ENCODE measurements at regions not wholly inside any gene's neighbourhood (a gene's known extent, or its start where the extent isn't known, plus 50 kb on each side); places are given as distances from the start of the nearest gene placed in this dataset.
"Not testable (repeated sequence)": the region's sequence is repeated elsewhere in the genome, so short reads cannot be mapped to it uniquely, and the experiment has no call there.

- no peak for DNase-seq (ENCODE audit: low spot score)
Measured at GRCh38 chr4:110848787-110849186, 225.9 kb upstream of the PITX2 start.

- no peak for DNase-seq (ENCODE audit: low spot score)
Measured at GRCh38 chr4:110849461-110849860, 226.6 kb upstream of the PITX2 start.

GRCh38 chr4:110850461-110851442 lies 227.9 kb upstream of the PITX2 start:
- DNase-seq (ENCODE audit: low spot score): no peak

- DNase-seq (ENCODE audit: low spot score): no peak
Measured at GRCh38 chr4:110851989-110852388, 229.1 kb upstream of the PITX2 start.

- no peak for DNase-seq (ENCODE audit: low spot score)
Measured at GRCh38 chr4:110852793-110853192, 229.9 kb upstream of the PITX2 start.

GRCh38 chr4:110853242-110853641 lies 230.4 kb upstream of the PITX2 start:
- no peak for DNase-seq (ENCODE audit: low spot score)

GRCh38 chr4:110854021-110854678 lies 231.3 kb upstream of the PITX2 start:
- no peak for DNase-seq (ENCODE audit: low spot score)

GRCh38 chr4:110860125-110860524 lies 237.2 kb upstream of the PITX2 start:
- no peak for DNase-seq (ENCODE audit: low spot score)

- no peak for DNase-seq (ENCODE audit: low spot score)
Measured at GRCh38 chr4:110860901-110861300, 238.0 kb upstream of the PITX2 start.

GRCh38 chr4:110865611-110866259 lies 242.9 kb upstream of the PITX2 start:
- no peak for DNase-seq (ENCODE audit: low spot score)

- DNase-seq (ENCODE audit: low spot score): no peak
Measured at GRCh38 chr4:110867251-110867960, 244.5 kb upstream of the PITX2 start.

GRCh38 chr4:110867981-110868720 lies 245.3 kb upstream of the PITX2 start:
- DNase-seq (ENCODE audit: low spot score): no peak

GRCh38 chr4:110869114-110869513 lies 246.2 kb upstream of the PITX2 start:
- DNase-seq (ENCODE audit: low spot score): no peak

GRCh38 chr4:110869862-110870572 lies 247.1 kb upstream of the PITX2 start:
- no peak for DNase-seq (ENCODE audit: low spot score)

- not testable (repeated sequence) for DNase-seq (ENCODE audit: low spot score)
Measured at GRCh38 chr4:110876214-110876613, 253.3 kb upstream of the PITX2 start.

- no peak for DNase-seq (ENCODE audit: low spot score)
Measured at GRCh38 chr4:110876866-110877265, 254.0 kb upstream of the PITX2 start.

GRCh38 chr4:110877778-110878370 lies 255.0 kb upstream of the PITX2 start:
- no peak for DNase-seq (ENCODE audit: low spot score)

- no peak for DNase-seq (ENCODE audit: low spot score)
Measured at GRCh38 chr4:110878413-110878812, 255.5 kb upstream of the PITX2 start.

- no peak for DNase-seq (ENCODE audit: low spot score)
Measured at GRCh38 chr4:110878956-110879355, 256.1 kb upstream of the PITX2 start.

GRCh38 chr4:110886270-110886669 lies 263.4 kb upstream of the PITX2 start:
- no peak for DNase-seq (ENCODE audit: low spot score)

Measured in RKO (cell line).